NCI-H1436 (cell line): ENCODE measurements at regions not wholly inside any gene's neighbourhood (a gene's known extent, or its start where the extent isn't known, plus 50 kb on each side); places are given as distances from the start of the nearest gene placed in this dataset.

Experiments used
- DNase-seq: peaks from one replicate; lab custom pipeline; 2025; lab: John Stamatoyannopoulos, UW

GRCh38 chr7:52146871-52147634 lies 830.4 kb upstream of the COBL start:
- no peak for DNase-seq

DNA sequence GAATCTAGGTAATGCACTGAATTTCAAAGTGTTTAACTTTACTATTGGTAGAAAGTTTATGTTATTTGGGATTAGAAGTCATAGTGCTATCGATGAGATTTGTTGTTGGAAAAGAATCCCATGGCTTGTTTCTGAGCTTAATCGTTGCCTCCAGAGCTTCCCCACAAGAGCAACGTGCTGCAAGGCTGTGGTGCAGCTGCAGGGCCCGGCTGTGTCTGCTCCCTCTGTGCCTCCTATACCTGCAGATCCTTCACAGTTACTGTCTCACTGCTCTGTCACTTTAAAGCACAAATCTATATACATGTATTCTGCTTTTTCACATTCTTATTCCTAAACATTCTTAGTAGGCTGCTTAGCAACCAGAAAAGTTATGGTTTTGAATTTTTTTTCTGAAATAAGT lies 826.6 kb upstream of the COBL start:
- no peak for DNase-seq

GRCh38 chr7:52140851-52141250 lies 824.2 kb upstream of the COBL start:
- DNase-seq: no peak

GRCh38 chr7:52135403-52135802 lies 818.8 kb upstream of the COBL start:
- no peak for DNase-seq

DNA sequence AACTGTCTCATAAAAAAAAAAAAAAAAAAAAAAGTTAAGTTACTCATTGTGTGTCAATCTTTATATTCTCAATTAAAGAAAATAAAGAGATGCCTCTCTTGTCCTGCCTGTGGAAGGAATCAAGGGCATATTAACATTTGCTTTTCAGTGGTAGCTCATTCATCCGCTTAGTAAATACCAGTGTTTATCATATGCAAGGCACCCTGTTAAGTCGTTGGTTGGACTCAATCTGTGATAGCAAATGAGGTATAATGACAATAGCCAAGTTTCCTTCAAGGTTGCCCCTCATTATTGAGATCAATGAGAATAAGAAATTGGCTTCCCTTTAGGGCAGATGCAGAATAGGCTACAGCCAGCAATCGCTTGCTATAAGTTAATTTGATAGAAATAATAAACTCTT lies 812.7 kb upstream of the COBL start:
- no peak for DNase-seq

DNA sequence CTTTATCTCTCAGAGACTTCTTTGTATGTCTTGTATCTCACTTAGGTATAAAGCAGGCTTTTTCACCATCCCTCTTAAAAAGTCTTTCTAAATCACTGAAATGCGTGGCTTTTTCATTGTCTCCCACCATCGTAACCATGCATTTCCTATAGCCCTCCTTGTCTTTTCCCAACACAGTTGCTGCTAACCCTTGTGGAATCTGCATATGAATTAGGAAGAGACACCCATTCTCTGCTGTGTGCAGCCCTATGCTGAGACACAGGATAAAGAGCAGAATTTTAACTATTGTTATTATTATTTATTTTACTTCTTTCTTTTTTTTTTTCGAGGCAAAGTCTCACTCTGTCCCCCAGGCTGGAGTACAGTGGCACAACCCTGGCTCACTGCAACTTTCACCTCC lies 804.3 kb upstream of the COBL start:
- no peak for DNase-seq

DNA sequence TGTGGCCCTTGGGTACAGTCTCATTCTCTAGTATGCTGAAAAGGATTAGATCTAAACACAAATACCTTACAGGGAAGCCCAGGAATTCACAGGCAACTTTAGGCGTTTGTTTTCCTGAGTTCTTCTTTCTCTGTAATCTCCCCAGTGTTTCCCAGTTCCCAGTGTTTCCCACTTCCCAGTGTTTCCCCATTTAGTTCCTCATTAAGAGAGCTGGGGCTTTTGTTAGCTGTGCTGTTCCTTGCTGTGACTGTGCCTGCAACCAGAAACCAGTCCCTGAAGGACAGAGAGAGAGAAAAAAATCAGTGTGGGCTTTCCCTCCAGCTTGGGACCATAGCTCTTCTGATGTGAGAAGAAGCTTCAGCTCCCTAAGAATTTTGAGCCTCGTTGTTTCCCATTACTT lies 802.9 kb upstream of the COBL start:
- no peak for DNase-seq

DNA sequence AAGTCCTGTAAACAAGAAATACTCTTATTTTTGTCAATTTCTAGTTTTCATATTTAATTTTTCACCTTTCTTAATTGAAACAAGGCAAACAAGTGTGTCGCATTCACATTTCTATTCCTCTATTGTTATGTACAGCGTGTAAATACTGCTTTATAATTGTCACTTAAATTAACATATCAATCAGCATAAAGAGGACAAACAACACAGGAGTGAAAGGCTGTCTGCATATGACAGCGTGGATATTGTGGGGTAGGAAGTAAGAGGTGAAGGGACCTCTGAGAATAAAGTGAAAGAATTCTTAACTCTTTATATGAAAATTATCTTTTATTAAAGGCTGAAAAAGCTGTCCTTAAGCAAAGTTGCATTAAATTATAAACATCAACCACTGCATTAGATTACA lies 797.9 kb upstream of the COBL start:
- DNase-seq: no peak

- no peak for DNase-seq
These were observed 797.4 kb upstream of the COBL start for GRCh38 chr7:52114056-52114455.

GRCh38 chr7:52107355-52107754 lies 790.7 kb upstream of the COBL start:
- DNase-seq: no peak

DNA sequence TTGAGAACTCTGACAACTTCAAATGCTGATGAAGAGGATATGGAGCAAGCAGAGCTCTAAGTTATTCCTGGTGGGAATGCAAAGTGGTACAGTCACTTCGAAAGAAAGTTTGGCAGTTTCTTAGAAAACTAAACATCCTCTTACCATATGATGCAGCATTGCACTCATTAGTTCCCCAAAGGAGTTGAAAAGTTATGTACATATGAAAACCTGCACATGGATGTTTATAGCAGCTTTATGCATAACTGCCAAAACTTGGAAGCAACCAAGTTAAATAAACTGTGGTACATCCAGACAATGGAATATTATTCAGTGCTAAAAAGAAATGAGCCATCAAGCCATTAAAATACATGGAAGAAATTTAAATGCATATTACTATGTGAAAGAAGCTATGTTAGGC lies 779.3 kb upstream of the COBL start:
- DNase-seq: no peak

GRCh38 chr7:52091996-52092395 lies 775.4 kb upstream of the COBL start:
- no peak for DNase-seq

- DNase-seq: no peak
These were observed 774.5 kb upstream of the COBL start for GRCh38 chr7:52091101-52091500.

DNA sequence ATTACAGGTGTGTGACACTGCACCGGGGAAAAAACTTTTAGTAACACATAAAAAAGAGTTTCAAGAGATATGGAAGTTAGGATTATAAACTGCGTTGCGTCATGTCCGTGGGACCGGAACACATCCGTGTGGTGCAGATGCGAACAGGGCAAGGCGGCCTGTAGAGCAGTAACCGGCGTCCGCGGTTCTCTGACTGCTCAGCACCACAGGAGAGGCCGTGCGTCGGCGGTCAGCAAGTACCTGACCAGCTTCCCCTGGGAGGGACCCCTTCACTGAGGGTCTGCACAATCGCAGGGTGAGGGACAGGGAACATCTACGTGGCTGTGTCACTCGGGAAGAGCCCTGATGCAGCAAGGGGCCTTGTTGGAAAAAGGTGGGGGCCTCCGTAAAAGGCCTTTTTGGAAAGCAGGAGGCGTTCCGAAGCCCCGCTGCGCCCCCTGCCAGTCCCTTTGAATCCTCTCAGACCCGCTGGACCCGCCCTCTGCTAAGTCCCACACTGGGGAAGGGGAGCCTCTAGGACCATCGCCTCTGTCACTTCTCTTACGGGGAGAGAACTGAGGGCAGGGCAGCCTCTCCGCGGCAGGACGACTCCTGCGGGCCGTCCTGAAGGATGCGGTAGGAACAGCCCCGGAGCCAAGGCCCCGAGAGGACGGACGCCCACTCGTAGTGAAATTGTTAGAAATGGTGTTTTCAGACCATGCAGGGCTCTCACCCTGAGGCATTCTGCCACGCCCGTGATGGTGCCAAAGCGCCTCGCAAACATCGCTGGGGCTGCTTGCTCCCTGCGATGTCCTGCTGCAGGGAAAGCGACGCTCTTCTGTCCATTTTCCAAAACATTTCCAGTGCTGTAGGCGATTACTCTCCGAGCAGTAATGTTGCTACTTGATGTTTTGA lies 771.6 kb upstream of the COBL start:
- no peak for DNase-seq

- DNase-seq: no peak
These were observed 769.0 kb upstream of the COBL start for GRCh38 chr7:52085610-52086009.

- DNase-seq: no peak
These were observed 763.9 kb upstream of the COBL start for GRCh38 chr7:52080493-52080892.

GRCh38 chr7:52079726-52080125 lies 763.1 kb upstream of the COBL start:
- DNase-seq: no peak

DNA sequence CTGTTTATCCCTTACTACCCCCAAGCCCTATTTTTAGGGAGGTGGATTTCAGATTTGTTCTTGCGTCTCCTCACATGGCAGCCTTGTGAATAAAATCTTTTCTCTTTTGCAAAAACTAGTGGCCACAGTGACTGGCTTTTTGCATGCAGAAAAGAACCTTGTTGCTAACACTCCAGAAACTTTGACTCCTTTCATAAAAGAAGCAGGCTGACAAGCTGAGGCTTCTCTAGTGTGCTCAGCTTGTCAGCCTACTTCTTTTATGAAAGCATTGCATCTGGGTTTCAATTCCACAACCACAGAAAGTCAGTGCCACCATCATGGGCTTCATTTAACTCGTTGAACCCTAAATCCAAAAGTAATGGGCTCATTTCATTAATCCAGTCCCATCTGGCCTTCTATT lies 761.0 kb upstream of the COBL start:
- DNase-seq: no peak

DNA sequence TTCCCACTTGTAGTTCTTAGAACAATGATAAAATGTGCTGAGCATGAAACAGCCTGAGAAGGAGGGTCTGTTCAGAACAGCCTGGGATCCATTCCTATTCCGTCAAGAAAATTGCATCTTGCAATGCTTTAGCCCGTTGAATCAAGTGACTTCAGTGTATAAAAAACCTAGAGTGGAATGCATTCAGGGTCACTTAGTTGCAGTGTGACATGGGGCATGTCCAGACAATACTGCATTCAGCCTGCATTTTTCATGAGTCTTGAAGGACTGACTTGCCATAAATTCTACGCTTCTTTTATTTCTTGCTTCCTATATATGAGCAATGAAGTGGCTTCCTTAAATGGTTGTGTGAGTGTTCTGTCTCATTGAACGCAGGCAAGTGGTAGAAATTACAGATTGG lies 758.3 kb upstream of the COBL start:
- DNase-seq: no peak

- no peak for DNase-seq
These were observed 757.5 kb upstream of the COBL start for GRCh38 chr7:52074071-52074470.

DNA sequence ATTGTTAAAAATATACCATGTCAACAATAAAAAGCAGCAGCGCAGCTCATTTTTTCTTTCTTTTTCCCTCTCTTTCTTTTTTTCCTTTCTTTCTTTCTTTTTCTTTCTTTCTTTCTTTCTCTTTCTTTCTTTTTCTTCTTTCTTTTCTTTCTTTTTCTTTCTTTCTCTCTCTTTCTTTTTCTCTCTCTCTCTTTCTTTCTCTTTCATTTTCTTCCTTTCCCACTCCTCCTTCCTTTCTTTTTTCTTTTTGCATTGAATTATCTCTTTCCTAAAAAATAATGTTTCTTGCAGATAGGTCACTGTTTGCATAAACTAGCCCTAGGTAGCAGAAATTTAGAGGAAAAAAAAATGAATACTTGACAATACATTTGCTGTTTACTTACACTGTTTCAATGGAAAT lies 755.1 kb upstream of the COBL start:
- DNase-seq: no peak

DNA sequence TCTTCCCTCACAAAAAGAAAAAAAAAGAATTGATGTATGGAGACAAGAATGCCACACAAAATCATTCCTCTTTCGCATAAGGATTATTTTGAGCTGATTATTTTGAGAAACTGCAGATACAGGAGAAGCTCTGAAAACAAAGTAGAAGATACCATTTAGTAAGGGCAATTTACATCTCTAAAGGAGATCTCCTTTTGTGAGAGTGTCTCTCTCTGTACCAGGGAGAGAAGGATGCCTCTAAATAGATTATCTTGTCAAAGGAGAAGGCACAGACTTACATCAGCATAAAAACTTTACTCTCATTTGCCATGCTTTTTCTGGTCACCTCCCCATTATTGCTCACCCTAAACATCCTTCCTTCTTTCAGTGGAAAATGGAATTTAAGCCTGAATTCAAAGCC lies 747.9 kb upstream of the COBL start:
- DNase-seq: no peak

- no peak for DNase-seq
These were observed 745.1 kb upstream of the COBL start for GRCh38 chr7:52061666-52062065.

- no peak for DNase-seq
These were observed 736.9 kb upstream of the COBL start for GRCh38 chr7:52053525-52053924.
